WTC11 (cell line): ENCODE measurements at regions not wholly inside any gene's neighbourhood (a gene's known extent, or its start where the extent isn't known, plus 50 kb on each side); places are given as distances from the start of the nearest gene placed in this dataset.

Experiments used
- FOXJ3 ChIP-seq: sonication (generic); formaldehyde crosslinking; IDR thresholded peaks from 2 replicates; pipeline ENCODE4 v1.9.0; 2021; ENCODE audit warnings: missing genetic modification reagents, mild to moderate bottlenecking, borderline replicate concordance
- JUN ChIP-seq: sonication (generic); formaldehyde crosslinking; IDR thresholded peaks from 2 replicates; pipeline ENCODE4 v1.8.0; 2023; ENCODE audit warnings: mild to moderate bottlenecking, missing genetic modification reagents
- NR2C2 ChIP-seq: sonication (generic); formaldehyde crosslinking; IDR thresholded peaks from 2 replicates; pipeline ENCODE4 v1.8.0; 2022; ENCODE audit warnings: mild to moderate bottlenecking, missing genetic modification reagents
- TP53 ChIP-seq: sonication (generic); formaldehyde crosslinking; IDR thresholded peaks from 2 replicates; pipeline ENCODE4 v1.8.1; 2023; ENCODE audit warnings: mild to moderate bottlenecking, missing genetic modification reagents
- TF ChIP-seq, protein P1 (sequence below): fragments of 200-600 bp; IDR thresholded peaks from 2 replicates; pipeline ENCODE4 v1.8.0; 2022; ENCODE audit warnings: antibody characterized with exemption
- TF ChIP-seq, protein P2 (sequence below): sonication (generic); formaldehyde crosslinking; conservative IDR thresholded peaks from 2 replicates; pipeline ENCODE4 v1.8.1; 2022; ENCODE audit warnings: mild to moderate bottlenecking, missing genetic modification reagents
- TF ChIP-seq, protein P3 (sequence below): sonication (generic); formaldehyde crosslinking; IDR thresholded peaks from 2 replicates; pipeline ENCODE4 v1.8.1; 2022; ENCODE audit warnings: mild to moderate bottlenecking, moderate library complexity, missing genetic modification reagents
- TF ChIP-seq, protein P4 (sequence below): sonication (generic); formaldehyde crosslinking; IDR thresholded peaks from 2 replicates; pipeline ENCODE4 v1.8.1; 2022; ENCODE audit warnings: missing genetic modification reagents, borderline replicate concordance
- TF ChIP-seq, protein P5 (sequence below): sonication (generic); formaldehyde crosslinking; IDR thresholded peaks from 2 replicates; pipeline ENCODE4 v1.8.1; 2023; ENCODE audit warnings: mild to moderate bottlenecking, missing genetic modification reagents
- TF ChIP-seq, protein P6 (sequence below): sonication (generic); formaldehyde crosslinking; IDR thresholded peaks from 2 replicates; pipeline ENCODE4 v1.8.0; 2022; ENCODE audit warnings: mild to moderate bottlenecking, missing genetic modification reagents
- TF ChIP-seq, protein P7 (sequence below): sonication (generic); formaldehyde crosslinking; IDR thresholded peaks from 2 replicates; pipeline ENCODE4 v1.8.1; 2022; ENCODE audit warnings: low read depth, mild to moderate bottlenecking, moderate library complexity, missing genetic modification reagents, borderline replicate concordance
- TF ChIP-seq, protein P8 (sequence below): sonication (generic); formaldehyde crosslinking; IDR thresholded peaks from 2 replicates; pipeline ENCODE4 v1.8.0; 2022; ENCODE audit warnings: mild to moderate bottlenecking, missing genetic modification reagents
- TF ChIP-seq, protein P9 (sequence below): sonication (generic); formaldehyde crosslinking; conservative IDR thresholded peaks from 2 replicates; pipeline ENCODE4 v1.8.1; 2023; ENCODE audit warnings: mild to moderate bottlenecking, low read depth, missing genetic modification reagents, moderate library complexity
- TF ChIP-seq, protein P10 (sequence below): fragments of 250-450 bp; sonication (Bioruptor Pico); IDR thresholded peaks from 2 replicates; pipeline ENCODE4 v1.8.0; 2021; ENCODE audit warnings: mild to moderate bottlenecking

DNA sequence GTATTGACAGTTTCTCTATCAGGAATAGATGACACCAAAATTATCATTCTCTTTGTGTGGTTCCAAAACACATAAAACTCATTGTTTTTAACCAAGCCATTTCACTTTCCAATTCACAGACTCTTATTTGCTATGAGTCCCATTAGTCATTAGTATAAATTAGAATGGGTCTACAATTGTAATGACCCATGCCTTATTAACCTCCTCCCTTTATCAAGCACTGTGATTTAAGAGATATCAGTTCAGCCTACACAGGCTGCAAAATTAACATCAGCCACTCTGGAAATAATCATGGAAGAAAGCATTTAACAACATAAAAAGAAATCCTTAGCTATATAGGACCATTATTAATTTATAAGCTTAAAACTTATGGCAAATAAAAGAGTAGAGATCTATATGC lies 440.6 kb downstream of the GBE1 start:
- TF ChIP-seq, protein P1, sequence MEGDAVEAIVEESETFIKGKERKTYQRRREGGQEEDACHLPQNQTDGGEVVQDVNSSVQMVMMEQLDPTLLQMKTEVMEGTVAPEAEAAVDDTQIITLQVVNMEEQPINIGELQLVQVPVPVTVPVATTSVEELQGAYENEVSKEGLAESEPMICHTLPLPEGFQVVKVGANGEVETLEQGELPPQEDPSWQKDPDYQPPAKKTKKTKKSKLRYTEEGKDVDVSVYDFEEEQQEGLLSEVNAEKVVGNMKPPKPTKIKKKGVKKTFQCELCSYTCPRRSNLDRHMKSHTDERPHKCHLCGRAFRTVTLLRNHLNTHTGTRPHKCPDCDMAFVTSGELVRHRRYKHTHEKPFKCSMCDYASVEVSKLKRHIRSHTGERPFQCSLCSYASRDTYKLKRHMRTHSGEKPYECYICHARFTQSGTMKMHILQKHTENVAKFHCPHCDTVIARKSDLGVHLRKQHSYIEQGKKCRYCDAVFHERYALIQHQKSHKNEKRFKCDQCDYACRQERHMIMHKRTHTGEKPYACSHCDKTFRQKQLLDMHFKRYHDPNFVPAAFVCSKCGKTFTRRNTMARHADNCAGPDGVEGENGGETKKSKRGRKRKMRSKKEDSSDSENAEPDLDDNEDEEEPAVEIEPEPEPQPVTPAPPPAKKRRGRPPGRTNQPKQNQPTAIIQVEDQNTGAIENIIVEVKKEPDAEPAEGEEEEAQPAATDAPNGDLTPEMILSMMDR = no peak
- TF ChIP-seq JUN (CRISPR knock-in tag) (no peak), TP53 (CRISPR knock-in tag) (no peak), FOXJ3 (no peak), NR2C2 (CRISPR knock-in tag) (no peak)
- TF ChIP-seq, protein P2, sequence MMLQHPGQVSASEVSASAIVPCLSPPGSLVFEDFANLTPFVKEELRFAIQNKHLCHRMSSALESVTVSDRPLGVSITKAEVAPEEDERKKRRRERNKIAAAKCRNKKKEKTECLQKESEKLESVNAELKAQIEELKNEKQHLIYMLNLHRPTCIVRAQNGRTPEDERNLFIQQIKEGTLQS = no peak
- TF ChIP-seq, protein P3, sequence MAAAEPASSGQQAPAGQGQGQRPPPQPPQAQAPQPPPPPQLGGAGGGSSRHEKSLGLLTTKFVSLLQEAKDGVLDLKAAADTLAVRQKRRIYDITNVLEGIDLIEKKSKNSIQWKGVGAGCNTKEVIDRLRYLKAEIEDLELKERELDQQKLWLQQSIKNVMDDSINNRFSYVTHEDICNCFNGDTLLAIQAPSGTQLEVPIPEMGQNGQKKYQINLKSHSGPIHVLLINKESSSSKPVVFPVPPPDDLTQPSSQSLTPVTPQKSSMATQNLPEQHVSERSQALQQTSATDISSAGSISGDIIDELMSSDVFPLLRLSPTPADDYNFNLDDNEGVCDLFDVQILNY (CRISPR knock-in tag) = no peak
- TF ChIP-seq, protein P4, sequence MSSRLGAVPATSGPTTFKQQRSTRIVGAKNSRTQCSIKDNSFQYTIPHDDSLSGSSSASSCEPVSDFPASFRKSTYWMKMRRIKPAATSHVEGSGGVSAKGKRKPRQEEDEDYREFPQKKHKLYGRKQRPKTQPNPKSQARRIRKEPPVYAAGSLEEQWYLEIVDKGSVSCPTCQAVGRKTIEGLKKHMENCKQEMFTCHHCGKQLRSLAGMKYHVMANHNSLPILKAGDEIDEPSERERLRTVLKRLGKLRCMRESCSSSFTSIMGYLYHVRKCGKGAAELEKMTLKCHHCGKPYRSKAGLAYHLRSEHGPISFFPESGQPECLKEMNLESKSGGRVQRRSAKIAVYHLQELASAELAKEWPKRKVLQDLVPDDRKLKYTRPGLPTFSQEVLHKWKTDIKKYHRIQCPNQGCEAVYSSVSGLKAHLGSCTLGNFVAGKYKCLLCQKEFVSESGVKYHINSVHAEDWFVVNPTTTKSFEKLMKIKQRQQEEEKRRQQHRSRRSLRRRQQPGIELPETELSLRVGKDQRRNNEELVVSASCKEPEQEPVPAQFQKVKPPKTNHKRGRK (CRISPR knock-in tag) = no peak
- TF ChIP-seq, protein P5, sequence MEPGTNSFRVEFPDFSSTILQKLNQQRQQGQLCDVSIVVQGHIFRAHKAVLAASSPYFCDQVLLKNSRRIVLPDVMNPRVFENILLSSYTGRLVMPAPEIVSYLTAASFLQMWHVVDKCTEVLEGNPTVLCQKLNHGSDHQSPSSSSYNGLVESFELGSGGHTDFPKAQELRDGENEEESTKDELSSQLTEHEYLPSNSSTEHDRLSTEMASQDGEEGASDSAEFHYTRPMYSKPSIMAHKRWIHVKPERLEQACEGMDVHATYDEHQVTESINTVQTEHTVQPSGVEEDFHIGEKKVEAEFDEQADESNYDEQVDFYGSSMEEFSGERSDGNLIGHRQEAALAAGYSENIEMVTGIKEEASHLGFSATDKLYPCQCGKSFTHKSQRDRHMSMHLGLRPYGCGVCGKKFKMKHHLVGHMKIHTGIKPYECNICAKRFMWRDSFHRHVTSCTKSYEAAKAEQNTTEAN (CRISPR knock-in tag) = no peak
- TF ChIP-seq, protein P6, sequence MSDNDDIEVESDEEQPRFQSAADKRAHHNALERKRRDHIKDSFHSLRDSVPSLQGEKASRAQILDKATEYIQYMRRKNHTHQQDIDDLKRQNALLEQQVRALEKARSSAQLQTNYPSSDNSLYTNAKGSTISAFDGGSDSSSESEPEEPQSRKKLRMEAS = no peak
- TF ChIP-seq, protein P7, sequence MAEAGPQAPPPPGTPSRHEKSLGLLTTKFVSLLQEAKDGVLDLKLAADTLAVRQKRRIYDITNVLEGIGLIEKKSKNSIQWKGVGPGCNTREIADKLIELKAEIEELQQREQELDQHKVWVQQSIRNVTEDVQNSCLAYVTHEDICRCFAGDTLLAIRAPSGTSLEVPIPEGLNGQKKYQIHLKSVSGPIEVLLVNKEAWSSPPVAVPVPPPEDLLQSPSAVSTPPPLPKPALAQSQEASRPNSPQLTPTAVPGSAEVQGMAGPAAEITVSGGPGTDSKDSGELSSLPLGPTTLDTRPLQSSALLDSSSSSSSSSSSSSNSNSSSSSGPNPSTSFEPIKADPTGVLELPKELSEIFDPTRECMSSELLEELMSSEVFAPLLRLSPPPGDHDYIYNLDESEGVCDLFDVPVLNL (CRISPR knock-in tag) = no peak
- TF ChIP-seq, protein P8, sequence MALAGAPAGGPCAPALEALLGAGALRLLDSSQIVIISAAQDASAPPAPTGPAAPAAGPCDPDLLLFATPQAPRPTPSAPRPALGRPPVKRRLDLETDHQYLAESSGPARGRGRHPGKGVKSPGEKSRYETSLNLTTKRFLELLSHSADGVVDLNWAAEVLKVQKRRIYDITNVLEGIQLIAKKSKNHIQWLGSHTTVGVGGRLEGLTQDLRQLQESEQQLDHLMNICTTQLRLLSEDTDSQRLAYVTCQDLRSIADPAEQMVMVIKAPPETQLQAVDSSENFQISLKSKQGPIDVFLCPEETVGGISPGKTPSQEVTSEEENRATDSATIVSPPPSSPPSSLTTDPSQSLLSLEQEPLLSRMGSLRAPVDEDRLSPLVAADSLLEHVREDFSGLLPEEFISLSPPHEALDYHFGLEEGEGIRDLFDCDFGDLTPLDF (CRISPR knock-in tag) = no peak
- TF ChIP-seq, protein P9, sequence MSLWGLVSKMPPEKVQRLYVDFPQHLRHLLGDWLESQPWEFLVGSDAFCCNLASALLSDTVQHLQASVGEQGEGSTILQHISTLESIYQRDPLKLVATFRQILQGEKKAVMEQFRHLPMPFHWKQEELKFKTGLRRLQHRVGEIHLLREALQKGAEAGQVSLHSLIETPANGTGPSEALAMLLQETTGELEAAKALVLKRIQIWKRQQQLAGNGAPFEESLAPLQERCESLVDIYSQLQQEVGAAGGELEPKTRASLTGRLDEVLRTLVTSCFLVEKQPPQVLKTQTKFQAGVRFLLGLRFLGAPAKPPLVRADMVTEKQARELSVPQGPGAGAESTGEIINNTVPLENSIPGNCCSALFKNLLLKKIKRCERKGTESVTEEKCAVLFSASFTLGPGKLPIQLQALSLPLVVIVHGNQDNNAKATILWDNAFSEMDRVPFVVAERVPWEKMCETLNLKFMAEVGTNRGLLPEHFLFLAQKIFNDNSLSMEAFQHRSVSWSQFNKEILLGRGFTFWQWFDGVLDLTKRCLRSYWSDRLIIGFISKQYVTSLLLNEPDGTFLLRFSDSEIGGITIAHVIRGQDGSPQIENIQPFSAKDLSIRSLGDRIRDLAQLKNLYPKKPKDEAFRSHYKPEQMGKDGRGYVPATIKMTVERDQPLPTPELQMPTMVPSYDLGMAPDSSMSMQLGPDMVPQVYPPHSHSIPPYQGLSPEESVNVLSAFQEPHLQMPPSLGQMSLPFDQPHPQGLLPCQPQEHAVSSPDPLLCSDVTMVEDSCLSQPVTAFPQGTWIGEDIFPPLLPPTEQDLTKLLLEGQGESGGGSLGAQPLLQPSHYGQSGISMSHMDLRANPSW (CRISPR knock-in tag) = no peak
- TF ChIP-seq, protein P10, sequence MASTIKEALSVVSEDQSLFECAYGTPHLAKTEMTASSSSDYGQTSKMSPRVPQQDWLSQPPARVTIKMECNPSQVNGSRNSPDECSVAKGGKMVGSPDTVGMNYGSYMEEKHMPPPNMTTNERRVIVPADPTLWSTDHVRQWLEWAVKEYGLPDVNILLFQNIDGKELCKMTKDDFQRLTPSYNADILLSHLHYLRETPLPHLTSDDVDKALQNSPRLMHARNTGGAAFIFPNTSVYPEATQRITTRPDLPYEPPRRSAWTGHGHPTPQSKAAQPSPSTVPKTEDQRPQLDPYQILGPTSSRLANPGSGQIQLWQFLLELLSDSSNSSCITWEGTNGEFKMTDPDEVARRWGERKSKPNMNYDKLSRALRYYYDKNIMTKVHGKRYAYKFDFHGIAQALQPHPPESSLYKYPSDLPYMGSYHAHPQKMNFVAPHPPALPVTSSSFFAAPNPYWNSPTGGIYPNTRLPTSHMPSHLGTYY (CRISPR knock-in tag) = no peak
